Fibroblast of gingiva (primary cell): ENCODE measurements at regions not wholly inside any gene's neighbourhood (a gene's known extent, or its start where the extent isn't known, plus 50 kb on each side); places are given as distances from the start of the nearest gene placed in this dataset.

ENCODE experiments used
- DNase-seq: peaks from one replicate; pipeline ENCODE4 v3.0.0-alpha.2; 2011; ENCODE audit warnings: low read depth

DNA sequence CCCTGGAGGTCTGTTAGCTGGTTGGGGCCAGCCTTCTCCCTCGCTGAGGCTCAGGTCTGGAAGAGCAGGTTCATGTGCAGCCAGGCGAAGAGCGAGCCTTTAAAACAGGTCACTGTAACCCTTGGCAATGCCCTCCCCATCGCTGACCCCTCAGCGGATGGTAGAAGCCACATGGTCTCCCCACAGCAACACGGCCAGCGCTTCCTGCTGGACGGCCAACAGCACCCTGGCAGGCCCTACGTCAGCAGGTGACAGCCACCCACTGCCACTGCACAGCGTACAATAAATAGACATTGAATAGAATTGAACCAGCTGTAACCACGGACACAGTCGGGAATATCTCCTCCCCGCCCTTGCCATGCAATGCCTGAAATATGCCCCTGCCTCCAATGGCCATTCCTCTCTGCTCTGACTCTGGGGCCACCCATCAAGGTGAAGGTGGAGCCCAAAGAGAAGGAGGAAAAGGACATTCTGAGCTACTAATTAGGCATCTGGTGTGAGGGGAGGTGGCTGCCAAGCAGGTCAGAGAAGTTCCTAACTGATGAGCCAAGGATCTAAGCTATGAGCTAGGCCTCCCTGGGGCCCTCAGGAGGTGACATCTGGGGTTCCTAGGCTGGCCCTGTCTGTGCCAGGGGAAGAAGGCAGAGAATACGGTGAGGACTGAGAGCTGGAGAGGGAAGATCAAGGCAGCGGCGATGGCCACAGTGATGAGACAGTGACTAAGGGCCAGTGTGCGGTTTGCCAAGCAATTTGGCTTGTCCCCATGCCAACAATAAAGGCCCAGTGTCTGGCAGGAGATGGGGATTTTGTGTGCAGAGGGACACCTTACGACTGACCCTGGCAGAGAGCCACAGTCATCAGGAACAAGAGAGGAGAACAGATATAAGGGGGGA lies 202.3 kb downstream of the BCOR start:
- DNase-seq = peak; percentile 2

DNA sequence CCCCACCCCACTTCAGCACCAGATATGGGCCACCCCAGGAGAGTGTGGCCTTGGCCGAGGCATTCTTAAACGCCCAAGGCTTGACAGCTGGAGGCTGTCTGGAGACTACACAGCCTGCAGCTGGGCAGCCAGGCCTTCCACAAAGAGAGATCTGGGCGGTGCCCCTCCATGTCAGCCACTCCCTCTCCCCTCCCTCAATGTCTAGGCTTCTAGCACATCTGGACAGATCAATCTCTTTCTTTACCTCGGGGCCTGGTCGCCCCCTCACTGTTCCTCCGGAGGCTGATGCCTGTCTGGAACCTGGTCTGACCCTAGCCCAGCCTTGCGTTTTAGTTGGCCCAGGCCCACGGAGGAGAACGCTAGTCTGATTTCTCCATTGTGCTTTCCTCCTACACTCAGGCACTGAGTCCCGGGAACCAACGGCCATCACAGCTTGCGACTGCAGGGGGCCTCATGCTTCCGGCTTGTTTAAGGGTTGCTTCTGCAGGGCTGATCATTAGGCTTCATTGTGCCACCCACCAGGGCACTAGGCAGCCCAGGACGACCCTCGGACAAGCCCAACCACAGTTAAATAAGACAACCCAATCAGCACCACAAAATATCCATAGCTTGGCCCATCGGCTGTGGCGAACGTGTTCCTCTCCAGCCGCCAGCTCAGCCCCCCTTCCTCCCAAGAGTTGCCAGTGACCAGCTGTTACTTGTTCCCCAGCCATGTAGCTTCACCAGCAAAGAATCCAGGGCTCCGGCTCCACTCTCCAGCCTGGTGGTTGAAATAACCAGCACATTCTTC lies 200.6 kb downstream of the BCOR start:
- peak; percentile 73 for DNase-seq

DNA sequence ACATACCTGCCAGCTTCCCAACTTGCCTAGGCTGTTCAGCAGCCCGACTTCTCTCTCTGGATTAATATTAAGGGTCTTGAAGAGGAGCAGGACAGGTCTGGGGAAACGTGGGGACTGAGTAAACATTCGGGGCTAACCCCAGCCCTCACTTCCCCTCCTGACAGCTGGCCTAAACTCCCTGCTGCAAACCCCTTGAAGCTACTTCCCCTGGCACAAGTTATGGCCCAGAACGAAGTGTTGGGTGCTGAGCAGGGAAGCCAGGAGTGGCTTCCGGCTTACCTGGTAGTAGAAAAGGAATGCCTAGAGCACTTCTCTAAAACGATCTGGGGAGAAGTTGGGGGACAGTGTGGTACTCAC lies 200.0 kb downstream of the BCOR start:
- no peak for DNase-seq

DNA sequence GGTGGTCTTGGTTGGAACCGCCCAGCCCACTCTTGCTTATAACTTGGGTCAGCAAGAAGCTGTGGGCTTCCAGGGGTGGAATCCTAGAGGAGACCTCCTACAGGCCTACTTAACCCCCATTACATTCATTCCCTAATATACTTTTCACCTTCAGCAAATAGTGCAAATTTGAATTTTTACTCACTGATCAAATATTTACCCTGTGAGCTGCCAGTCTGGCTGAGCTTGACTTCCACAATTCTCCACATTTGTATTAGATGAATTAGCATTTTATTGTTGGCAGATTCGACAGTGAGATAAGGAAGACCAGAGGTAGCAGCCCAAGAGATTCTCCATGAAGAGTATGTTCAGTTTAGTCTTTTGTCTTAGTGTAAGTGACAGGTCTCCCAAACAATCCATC lies 199.6 kb downstream of the BCOR start:
- DNase-seq = no peak

DNA sequence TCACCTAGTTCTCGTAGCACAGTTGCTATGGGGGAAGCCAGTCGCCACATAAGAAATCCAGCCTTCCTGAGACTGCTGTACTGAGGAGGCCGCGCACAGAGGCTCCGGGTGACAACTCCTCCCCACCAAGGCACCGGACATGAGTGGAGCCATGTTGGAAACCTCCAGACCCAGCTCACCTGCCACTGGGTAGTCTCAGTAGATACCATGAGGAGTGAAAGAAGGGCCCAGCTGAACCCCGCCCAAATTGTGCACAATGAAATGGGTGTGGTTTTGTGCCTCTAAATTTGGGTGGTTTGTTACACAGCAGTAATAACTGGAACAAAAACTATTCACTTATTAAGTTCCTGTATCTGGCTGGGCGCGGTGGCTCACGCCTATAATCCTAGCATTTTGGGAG lies 198.7 kb downstream of the BCOR start:
- DNase-seq = no peak

DNA sequence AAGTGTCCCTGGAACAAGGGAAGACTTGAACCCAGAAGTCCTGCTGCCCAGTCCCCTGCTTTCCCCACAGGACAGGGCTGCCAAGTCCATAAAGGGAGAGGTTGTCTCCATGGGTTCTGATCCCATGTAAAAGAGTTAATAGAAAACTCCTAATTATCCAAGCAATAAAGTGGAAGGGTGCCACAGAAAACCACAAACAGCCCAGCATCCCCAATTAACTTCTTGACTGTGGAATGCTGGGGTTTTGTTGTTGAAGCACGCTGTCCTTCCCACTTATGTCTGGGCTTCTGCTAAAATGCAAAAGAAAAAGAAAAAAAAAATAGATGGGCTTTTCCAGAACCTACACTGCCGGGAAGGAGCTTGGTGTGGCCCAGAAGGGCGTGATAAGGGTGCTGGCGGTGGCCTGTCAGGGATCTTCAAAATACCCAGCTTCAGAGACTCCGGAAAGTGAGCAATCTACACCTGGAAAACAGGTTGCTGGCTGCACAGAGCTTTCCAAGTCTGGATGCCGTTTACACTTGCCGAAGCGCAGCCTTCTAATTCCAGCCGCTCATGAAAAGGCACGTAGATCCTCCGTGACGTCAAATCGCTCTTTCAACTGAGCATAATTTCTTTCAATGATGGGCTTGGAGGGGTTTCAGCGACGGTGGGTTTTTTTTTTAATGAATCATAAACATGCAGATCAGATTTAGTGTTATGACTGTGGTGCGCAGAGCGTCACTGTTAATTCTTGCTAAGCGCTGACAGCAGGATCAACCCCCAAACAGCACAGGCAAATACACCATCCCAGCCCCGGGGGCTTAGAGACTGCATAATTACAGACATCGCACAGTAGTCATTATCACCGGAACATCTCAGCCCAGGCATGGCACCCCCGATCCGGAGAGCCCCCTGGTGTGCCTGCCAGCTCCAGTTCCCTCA lies 197.6 kb downstream of the BCOR start:
- no peak for DNase-seq

DNA sequence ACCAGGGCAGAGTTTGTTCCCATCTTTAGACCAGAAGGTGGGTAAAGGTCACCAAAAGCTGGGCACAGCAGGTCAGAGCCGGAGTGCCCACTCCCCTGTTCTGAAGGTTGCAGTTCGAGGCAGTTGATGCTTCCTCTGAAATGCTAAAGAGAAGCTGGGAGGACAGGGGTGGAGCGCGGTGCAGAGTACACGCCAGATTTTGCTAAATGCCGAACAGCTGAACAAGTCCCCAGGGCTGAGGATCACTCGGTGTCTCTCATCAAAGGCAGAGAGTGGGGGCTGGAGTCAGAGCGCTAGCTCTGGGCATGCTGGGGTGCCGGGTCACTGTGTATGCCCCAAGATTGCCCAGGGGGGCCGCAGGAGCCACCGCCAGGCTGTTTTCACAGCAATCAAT lies 197.0 kb downstream of the BCOR start:
- DNase-seq = peak; percentile 19

DNA sequence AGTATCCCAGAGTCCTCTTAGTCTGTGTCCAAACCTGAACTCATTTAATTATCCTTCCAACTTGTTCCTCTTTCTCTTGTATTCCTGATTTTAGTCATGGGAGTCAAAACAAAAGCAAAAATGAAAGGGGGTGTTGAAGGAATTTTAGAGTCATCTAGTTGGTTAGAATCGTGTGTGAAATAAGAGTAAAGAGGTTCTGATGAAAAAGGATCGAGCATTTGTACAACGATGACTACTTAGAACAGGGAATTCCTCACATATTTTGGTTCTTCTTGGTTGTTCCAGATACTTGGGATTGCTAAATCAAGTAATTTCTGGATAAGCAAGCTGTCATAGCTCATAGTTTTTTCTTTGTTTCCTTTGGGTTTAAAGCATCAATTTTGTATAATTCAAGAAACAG lies 194.4 kb downstream of the BCOR start:
- peak; percentile 79 for DNase-seq

DNA sequence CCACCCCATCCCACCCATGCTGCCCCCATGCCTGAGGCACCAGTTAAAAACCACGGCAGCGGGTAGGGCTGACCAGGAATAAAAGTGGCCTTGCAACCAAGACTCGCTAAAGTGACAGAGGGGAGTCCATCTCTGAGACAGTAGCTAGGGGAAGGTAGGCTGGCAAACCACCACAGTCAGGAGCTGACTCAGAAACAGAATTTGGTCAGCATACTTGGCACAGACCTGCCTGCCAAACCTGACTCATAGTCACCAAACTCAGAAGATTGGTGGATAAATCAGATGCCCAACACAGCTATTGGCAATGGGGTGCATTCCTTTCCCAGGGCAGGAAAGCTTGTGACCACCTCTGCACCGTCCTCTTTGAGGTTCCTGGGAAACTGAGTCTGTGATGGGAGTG lies 193.8 kb downstream of the BCOR start:
- DNase-seq = peak; percentile 50

DNA sequence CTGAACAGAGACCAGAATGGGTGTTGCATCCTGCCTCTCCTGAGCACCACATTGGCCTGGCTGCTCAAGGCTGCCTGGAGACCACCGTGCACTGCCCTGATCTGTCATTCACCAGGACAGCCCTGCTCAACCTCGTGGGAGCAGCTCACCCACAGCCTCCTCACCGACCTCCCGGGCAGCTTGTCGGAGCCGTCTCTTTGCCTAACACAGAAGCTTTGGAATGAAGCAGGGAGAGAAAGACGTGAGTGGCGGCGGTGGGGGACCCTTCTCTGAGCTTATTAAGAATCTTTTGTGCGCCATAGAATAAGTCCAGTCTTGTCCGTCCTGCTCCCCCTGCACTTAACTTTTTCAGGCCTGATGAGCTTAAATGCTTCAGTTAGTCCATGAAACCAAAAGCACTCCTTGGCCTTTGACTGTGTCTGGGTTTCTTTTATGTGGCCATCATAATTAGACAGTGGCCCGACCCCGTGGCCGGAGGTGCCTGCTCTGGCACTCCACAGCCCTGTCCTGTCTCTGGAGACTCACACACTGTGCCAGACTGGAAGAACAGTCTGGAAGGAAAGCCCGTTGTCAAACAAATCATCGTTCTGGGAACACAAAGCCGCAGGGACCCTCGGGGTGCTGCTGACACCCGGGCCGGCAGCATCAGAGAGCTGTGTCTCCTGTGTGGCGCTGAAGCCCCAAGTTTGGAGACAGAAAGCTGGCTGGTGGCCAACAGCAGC lies 192.8 kb downstream of the BCOR start:
- DNase-seq = no peak

DNA sequence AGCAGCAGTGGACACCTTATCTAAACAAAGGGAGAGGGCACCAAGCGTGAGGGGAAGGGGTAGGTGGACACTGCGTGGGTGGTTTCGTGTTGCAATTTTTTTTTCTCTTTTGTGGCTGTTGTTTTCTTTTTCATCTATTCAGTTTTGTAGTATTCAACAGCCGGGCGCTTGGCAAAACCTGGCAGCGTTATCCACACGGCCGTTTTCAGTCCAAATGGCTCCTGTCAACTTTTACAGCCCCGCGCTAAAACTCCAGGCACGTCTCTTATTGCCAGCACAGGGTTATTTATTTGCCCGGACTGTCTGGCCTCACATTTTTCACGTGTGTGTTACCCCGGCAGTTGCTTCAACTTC lies 192.2 kb downstream of the BCOR start:
- peak; percentile 28 for DNase-seq

DNA sequence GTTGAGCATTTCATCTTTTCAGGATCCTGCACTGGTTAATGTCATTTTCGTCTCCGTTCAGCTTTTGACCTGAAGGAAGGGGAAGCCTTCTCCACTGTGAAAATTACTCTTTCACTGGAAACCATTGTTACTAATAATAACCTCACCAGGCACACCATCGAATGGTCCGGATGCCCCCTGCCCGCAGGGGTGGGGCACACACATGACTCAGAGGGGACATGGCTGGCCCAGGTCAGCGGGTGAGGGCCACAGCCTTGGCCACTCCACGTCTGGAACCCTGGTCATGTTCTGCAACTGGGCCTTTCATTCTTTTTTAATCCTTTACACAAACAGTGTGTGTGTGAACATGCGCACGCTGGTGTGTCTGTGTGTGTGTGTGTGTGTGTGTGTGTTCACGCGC lies 191.8 kb downstream of the BCOR start:
- no peak for DNase-seq

DNA sequence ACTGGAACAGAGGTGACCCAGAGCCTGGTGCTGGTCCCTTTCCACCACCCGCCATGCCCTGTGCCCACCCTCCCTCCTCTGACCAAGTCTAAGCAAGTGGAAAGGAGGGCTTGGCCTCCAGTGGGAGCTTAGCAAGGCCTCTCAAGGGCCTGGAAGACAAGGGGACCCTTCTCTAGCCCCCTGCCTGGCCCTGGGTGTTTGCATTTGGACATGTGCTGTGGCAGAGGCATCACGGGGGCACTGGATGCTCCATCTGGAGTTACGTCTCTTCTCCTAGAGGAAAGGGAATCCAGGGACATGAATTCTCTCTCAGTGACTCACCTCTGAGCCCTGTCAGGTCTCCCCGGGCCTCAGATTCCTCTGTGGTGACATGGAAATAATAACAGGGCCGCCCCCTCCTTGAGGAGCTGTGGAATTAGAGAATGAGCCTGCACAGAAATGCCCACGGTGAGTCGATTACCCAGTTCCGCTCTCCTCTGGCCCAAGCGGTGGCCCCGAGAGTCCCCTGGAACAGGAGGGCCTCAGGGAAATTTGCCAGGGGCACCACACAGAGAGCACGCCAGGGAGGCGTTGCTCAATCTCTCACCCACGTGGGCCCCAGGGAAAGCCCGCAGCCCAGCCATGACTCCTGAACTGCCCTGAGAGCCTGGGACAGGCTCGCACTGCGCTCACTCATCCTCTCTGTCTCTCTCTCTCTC lies 189.6 kb downstream of the BCOR start:
- DNase-seq = peak; percentile 90

DNA sequence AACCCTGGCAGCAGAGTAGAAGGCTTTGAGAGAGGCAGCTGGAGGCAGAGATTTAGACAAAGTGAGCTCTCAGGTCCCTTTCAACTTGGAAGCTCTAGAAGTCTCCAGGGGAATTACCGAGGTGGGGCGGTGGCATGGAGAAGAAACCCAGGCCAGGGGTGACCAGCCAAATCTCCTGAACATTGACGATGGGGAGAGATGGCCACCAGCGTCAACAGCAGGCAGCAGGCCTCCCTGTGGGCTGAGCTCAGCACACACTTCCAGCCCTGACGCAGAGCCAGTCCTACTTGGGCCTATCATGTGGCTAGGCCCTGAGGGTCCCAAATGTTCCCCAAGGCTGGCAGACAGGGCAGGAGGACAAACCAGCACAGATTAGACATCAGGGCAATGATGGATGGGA lies 187.8 kb downstream of the BCOR start:
- DNase-seq = no peak

DNA sequence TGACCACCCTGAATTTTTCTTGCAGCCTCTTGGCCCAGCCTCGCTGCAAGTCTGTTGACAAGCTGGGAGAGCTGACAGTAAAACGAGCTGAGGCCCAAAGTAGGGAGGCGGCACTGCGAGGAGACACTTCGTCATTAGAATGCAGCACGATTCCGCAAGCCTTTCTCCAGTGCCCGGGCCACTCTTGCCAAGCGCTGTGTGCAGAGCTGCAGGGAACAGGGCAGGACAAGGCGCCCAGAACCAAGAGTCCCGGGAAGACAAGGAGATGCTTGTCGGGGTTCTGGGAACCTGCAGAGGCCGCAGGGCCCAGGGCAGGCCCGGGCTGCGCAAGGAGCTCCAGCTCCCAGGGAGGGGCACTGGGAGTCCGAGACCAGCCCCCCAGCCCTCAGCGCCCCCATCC lies 187.1 kb downstream of the BCOR start:
- no peak for DNase-seq

DNA sequence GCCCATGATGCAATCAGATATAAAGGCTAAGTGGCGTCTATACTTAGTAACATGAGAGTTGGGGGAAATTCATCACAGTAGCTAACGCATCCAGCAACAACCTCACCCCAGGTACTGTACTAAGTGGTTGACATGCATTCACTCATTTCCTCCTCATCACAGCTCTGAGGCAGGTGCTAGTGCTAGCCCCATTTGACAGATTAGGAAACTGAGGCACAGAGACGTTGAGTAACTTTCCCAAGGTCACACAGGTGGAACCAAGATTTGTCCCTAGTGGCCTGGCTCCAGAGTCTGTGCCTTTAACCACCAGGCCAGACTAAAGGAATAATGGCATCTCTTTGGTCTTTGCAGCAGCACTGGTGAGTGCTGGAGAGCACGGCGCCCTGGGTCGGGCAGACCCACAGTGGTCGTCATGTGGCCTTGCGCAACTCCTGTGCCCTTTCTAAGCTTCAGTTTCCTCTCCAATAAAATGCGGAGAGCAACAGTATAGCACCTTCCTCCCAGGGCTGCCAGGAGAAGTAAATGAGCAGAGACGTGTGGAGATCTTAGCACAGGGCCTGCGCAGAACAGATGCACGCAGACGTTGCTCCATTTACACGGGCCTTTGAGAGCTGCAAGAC lies 186.4 kb downstream of the BCOR start:
- DNase-seq = no peak

DNA sequence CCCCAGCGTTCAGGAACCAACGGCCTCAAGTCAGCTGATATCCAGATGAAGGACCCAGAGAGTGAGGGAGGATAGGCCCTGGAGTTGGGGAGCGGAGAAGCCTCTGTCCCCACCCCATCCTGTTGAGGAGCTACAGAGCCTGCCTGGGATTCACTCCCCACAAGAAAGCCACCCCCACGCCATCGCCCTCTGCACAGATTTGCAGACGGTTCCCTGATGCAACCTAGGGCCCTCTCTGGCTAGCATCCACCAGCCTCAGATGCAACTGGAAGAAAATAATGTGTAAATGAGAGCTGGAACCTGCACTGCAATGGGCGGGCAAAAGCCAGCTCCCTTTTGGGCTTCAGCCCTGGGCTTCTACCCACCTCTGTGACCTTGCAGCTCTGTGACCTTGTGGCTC lies 185.6 kb downstream of the BCOR start:
- no peak for DNase-seq

DNA sequence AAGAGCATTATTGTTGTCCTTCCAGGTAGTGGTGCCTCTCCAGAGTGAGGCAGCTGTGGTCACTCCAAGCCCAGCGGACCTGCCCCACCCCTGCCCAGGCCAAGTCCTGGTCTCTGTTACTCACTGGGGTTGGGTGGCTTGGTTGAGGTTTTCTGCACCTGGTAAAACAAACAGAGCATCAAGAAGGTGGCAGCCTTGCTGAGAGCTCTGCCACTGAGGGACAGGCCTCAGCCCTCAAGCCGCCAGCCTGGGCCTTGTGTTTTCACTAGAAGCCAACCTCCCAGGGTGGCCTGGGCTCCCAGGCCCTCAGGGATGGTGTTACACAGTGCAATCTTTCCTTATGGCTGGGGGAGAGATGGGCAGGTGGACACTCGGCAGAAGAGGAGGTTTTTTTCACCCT lies 182.7 kb downstream of the BCOR start:
- DNase-seq = no peak

DNA sequence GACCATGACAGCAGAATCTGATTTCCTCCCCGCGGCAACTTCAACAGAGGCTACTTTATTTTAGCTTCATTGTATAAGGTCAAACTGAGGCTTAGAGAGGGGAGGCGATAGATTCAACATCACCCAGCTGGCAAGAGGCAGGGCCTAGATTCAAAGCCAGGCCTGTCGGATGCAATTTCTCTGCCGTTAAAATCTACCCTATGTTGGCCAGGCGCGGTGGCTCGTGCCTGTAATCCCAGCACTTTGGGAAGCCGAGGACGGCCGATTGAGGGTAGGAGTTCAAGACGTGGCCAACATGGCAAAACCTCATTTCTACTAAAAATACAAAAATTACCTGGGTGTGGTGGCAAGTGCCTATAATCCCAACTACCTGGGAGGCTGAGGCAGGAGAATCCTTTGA lies 182.2 kb downstream of the BCOR start:
- no peak for DNase-seq

DNA sequence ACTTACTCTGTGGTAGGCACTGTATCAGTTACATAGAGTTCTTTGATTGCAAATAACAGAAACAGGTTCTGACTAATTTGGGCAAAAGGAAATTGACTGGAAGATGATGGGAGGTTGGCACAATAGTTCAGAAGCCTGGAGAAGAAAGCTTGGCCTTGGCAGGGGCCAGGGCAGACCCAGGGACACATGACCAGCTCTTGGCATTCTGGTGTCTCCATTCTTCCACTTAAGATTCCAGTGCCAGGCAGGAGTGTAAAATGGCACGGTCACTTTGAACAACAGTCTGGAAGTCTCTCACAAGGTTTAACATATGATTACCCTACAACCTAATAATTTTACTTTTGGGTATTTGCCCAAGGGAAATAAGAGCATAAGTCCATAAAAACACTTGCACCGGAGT lies 175.9 kb downstream of the BCOR start:
- DNase-seq = no peak

DNA sequence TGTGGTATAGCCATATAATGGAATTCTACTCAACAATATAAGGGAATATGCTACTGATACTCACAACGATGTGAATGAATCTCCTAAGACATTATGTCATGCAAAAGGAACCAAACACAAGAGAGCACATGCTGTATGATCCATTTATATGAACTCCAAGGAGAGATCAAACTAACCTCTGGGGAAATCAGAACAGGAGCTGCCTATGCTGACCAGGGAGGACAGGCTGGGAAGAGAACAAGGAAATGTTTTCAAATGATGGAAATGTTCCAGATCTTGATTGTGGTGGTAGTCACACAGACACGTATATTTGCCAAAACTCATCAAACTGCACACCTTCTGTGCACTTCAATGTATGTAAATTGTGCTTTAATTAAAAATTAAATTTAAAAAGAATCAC lies 175.3 kb downstream of the BCOR start:
- DNase-seq = no peak
